GM18505 (cell line): ENCODE measurements at regions not wholly inside any gene's neighbourhood (a gene's known extent, or its start where the extent isn't known, plus 50 kb on each side); places are given as distances from the start of the nearest gene placed in this dataset.

ENCODE experiments used
- ATAC-seq: cut with Tn5 transposase; IDR thresholded peaks from one replicate; pipeline ENCODE4 v1.9.1; 2021; ENCODE audit not compliant: unreplicated experiment
- POLR2A ChIP-seq: IDR thresholded peaks from 4 replicates; pipeline ENCODE4 v1.6.1; 2011; ENCODE audit warnings: borderline replicate concordance; ENCODE audit not compliant: insufficient read depth, insufficient read length; ENCODE audit errors: extremely low read depth

DNA sequence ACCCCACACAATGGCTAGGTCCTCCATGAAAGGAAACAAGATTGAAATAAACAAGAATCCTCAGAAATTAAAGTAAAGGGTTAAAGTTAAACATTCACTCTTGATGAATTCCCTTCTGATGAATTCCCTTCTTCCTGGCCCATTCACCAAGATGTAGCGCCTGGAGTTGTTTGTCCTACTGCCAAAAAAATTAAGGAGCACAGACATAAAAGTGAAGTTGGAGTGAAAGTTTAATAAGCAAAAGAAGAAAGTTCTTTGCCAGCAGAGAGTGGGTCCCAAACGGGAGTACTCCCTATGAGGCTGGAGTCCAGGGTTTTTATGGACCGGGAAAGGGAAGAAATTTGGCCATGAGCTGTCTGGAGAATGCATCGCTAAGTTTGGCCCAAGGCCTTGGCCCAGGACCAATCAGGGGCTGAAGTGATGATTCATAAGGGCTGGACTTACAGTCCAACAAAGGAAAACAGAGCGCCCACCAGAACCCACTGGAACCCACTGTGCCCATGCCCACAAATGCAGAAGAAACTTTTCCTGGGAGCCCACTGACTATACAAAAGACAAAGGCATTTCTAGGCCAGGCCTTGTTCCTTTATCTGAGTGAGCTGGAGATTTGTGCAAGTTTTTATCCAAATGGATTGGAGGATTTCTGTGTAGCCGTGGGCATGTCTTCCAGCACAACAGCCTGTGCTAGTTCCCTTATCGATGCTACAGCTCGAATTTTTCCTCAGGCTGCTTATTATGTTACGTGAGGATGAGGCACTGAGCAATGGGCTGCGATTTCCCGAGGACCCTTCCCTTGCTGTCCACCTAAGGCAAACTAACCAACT lies 1561.6 kb downstream of the OTOL1 start:
- ATAC-seq, result no peak
- TF ChIP-seq POLR2A, result no peak

- TF ChIP-seq POLR2A, result no peak
- ATAC-seq, result no peak
Observed at GRCh38 chr3:163071713-163072112, 1575.1 kb downstream of the OTOL1 start.
